Mesenchymal stem cell (in vitro differentiated cells and primary cell): ENCODE measurements at regions not wholly inside any gene's neighbourhood (a gene's known extent, or its start where the extent isn't known, plus 50 kb on each side); places are given as distances from the start of the nearest gene placed in this dataset.

Experiments
- DNase-seq: peaks from one replicate; pipeline ENCODE4 v3.0.0-alpha.2; 2013
- H2AFZ ChIP-seq: one replicate; pipeline ENCODE4 v1.6.1; 2013; ENCODE audit warnings: low read depth, mild to moderate bottlenecking, control low read depth, inconsistent platforms, low read length, moderate library complexity
- H2AK5ac ChIP-seq: 2 replicates; pipeline ENCODE4 v1.6.1; 2013; ENCODE audit warnings: low read length, moderate library complexity, mild to moderate bottlenecking, inconsistent platforms; ENCODE audit not compliant: severe bottlenecking
- H2BK120ac ChIP-seq: one replicate; pipeline ENCODE4 v1.6.1; 2013; ENCODE audit warnings: low read depth, mild to moderate bottlenecking, inconsistent platforms, low read length, moderate library complexity
- H2BK12ac ChIP-seq, 2 experiments: one replicate each; pipeline ENCODE4 v1.6.1; 2013; ENCODE audit warnings: inconsistent platforms in 2 of 2, low read length in 2 of 2, mild to moderate bottlenecking in 2 of 2, moderate library complexity in 2 of 2, control low read depth in 1 of 2
- H2BK15ac ChIP-seq: one replicate; pipeline ENCODE4 v1.6.1; 2013; ENCODE audit warnings: mild to moderate bottlenecking, low read depth, inconsistent platforms; ENCODE audit not compliant: poor library complexity, severe bottlenecking
- H2BK5ac ChIP-seq: 2 replicates; pipeline ENCODE4 v1.6.1; 2013; ENCODE audit warnings: low read depth, mild to moderate bottlenecking, low read length, control low read depth, inconsistent platforms; ENCODE audit not compliant: poor library complexity, severe bottlenecking
- H3K14ac ChIP-seq, 2 experiments: one replicate each; pipeline ENCODE4 v1.6.1; 2013; ENCODE audit warnings: inconsistent platforms in 2 of 2, low read length in 2 of 2, control low read depth in 1 of 2, mild to moderate bottlenecking in 1 of 2, moderate library complexity in 1 of 2
- H3K18ac ChIP-seq, 2 experiments: one replicate each; pipeline ENCODE4 v1.6.1; 2013; ENCODE audit warnings: inconsistent platforms in 2 of 2, low read length in 2 of 2, control low read depth in 1 of 2, low read depth in 1 of 2, mild to moderate bottlenecking in 1 of 2
- H3K23ac ChIP-seq, 2 experiments: one replicate each; pipeline ENCODE4 v1.6.1; 2013; ENCODE audit warnings: inconsistent platforms in 2 of 2, low read length in 2 of 2, mild to moderate bottlenecking in 2 of 2, moderate library complexity in 2 of 2, control low read depth in 1 of 2
- H3K27ac ChIP-seq: 2 replicates; pipeline ENCODE4 v1.5.1; 2013; ENCODE audit warnings: mild to moderate bottlenecking, moderate library complexity, low read length, control low read depth, inconsistent platforms; ENCODE audit not compliant: poor library complexity, severe bottlenecking
- H3K27me3 ChIP-seq, 2 experiments: 2 replicates each; pipeline versions ENCODE4 v1.6.1 to v1.7.0; 2013; ENCODE audit warnings: low read length in 2 of 2, mild to moderate bottlenecking in 2 of 2, moderate library complexity in 2 of 2, control low read depth in 1 of 2, inconsistent platforms in 1 of 2; ENCODE audit not compliant: control insufficient read depth in 1 of 2, insufficient read depth in 1 of 2
- H3K36me3 ChIP-seq, 2 experiments: 2 replicates each; pipeline versions ENCODE4 v1.6.1 to v1.7.0; 2013; ENCODE audit warnings: low read length in 2 of 2, control low read depth in 1 of 2, inconsistent platforms in 1 of 2, low read depth in 1 of 2, mild to moderate bottlenecking in 1 of 2; ENCODE audit not compliant: insufficient read depth in 2 of 2, control insufficient read depth in 1 of 2
- H3K4ac ChIP-seq, 2 experiments: one replicate each; pipeline ENCODE4 v1.6.1; 2013; ENCODE audit warnings: inconsistent platforms in 2 of 2, low read length in 2 of 2, mild to moderate bottlenecking in 2 of 2, moderate library complexity in 2 of 2, control low read depth in 1 of 2, low read depth in 1 of 2
- H3K4me1 ChIP-seq: 2 replicates; pipeline ENCODE4 v1.6.1; 2013; ENCODE audit warnings: low read depth, low read length, control low read depth; ENCODE audit not compliant: control insufficient read depth, insufficient read depth
- H3K4me2 ChIP-seq: 2 replicates; pipeline ENCODE4 v1.6.1; 2013; ENCODE audit warnings: low read length, mild to moderate bottlenecking, inconsistent platforms; ENCODE audit not compliant: poor library complexity, severe bottlenecking
- H3K4me3 ChIP-seq, 2 experiments: 2 replicates each; pipeline versions ENCODE4 v1.5.1 to v1.7.0; 2013; ENCODE audit warnings: low read length in 2 of 2, mild to moderate bottlenecking in 2 of 2, control low read depth in 1 of 2, low read depth in 1 of 2; ENCODE audit not compliant: insufficient read depth in 1 of 2
- H3K79me1 ChIP-seq: replicated peaks from 2 replicates; pipeline ENCODE4 v1.6.1; 2013; ENCODE audit warnings: mild to moderate bottlenecking, control low read depth, low read length, inconsistent platforms; ENCODE audit not compliant: poor library complexity, severe bottlenecking
- H3K9ac ChIP-seq: 2 replicates; pipeline ENCODE4 v1.7.0; 2013; ENCODE audit warnings: mild to moderate bottlenecking, low read length, moderate library complexity
- H3K9me3 ChIP-seq: 2 replicates; pipeline ENCODE4 v1.7.0; 2013; ENCODE audit warnings: mild to moderate bottlenecking, low read length; ENCODE audit not compliant: control insufficient read depth
- H4K8ac ChIP-seq: one replicate; pipeline ENCODE4 v1.6.1; 2013; ENCODE audit warnings: inconsistent platforms, mild to moderate bottlenecking, low read length, moderate library complexity
- H4K91ac ChIP-seq: one replicate; pipeline ENCODE4 v1.6.1; 2013; ENCODE audit warnings: mild to moderate bottlenecking, low read length, inconsistent platforms
- WGBS: methylation state at CpG from one replicate; pipeline ENCODE4 v1.1.7; 2013; ENCODE audit warnings: mixed read lengths; 5-methylcytosine and 5-hydroxymethylcytosine counted together

DNA sequence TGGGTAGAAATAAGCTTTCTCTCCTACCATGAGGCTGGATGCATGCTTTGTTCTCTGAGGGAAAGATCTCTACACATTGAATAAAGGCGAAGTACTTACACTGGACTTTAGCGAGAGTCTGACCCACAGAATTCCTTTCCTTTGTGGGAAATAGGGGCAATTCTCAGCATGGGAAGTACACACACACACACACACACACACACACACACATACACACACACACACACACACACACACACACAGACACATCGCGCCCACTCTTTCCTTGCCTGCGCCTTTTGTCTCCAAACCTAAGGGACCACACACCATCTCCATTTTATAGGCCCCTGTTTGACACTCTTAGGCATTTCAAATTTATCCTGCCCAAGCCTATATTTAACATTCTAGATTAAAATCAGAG lies 83.8 kb downstream of the LUZP4 start:
- Histone ChIP-seq H3K4me2 (no peak overlapping the region), H2BK5ac (no peak overlapping the region), H3K4ac (no peak overlapping the region), H2BK12ac (no peak overlapping the region), H3K14ac (no peak overlapping the region), H3K4me3 (no peak overlapping the region), H4K8ac (no peak overlapping the region), H3K27me3 (peaks cover 0 to 13% of the 10 kb centered on the region in 2 experiments), H3K27ac (no peak overlapping the region), H2AK5ac (no peak overlapping the region), H3K18ac (no peak overlapping the region), H3K36me3 (no peaks in the 10 kb centered on the region), H3K9ac (no peak overlapping the region), H3K9me3 (peaks cover 3% of the 10 kb centered on the region), H3K23ac (no peak overlapping the region), H3K79me1 (no peaks in the 10 kb centered on the region), H4K91ac (no peak overlapping the region), H2BK120ac (no peak overlapping the region), H2AFZ (no peak overlapping the region), H2BK15ac (no peak overlapping the region), H3K4me1 (no peaks in the 10 kb centered on the region)
- DNase-seq, result no peak
- WGBS, result 96% methylated on average over 5 of the region's 5 CpGs

DNA sequence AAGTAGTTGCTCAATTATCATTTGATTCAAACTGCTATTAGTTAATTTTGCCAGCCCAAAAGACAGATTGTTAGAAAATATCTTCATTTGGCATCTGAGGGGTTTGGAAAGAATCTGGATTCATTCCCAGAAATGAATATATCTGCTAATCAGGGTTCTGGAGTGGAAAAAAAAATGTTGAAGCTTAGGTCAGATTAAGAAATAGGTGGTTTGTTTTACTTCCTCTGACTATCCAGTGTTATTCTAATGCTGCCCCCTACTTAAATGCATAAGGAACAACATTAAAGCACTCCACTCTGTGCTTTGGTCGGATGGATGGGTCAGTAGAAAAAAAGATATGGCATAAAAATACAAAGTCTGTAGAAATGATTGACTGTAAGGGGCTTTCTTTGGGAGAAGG lies 89.0 kb downstream of the LUZP4 start:
- H3K4me3 ChIP-seq, result no peak overlapping the region
- H3K79me1 ChIP-seq, result no peaks in the 10 kb centered on the region
- no peak overlapping the region for H3K18ac ChIP-seq
- peaks cover 3% of the 10 kb centered on the region for H3K9me3 ChIP-seq
- no peak for DNase-seq
- H3K4ac ChIP-seq, result no peak overlapping the region
- H3K9ac ChIP-seq, result no peak overlapping the region
- no peak overlapping the region for H2BK15ac ChIP-seq
- H3K23ac ChIP-seq, result no peak overlapping the region
- H4K8ac ChIP-seq, result no peak overlapping the region
- H2AFZ ChIP-seq, result no peak overlapping the region
- H2BK12ac ChIP-seq, result no peak overlapping the region
- no peak overlapping the region for H2AK5ac ChIP-seq
- no peak overlapping the region for H3K27ac ChIP-seq
- no peak overlapping the region for H2BK120ac ChIP-seq
- no peaks in the 10 kb centered on the region for H3K36me3 ChIP-seq
- no peak overlapping the region for H3K4me2 ChIP-seq
- H3K27me3 ChIP-seq, result peaks cover 0 to 9% of the 10 kb centered on the region in 2 experiments
- 80% methylated on average over 1 of the region's 1 CpG for WGBS
- H3K4me1 ChIP-seq, result no peaks in the 10 kb centered on the region
- no peak overlapping the region for H2BK5ac ChIP-seq
- H3K14ac ChIP-seq, result no peak overlapping the region
- H4K91ac ChIP-seq, result no peak overlapping the region

DNA sequence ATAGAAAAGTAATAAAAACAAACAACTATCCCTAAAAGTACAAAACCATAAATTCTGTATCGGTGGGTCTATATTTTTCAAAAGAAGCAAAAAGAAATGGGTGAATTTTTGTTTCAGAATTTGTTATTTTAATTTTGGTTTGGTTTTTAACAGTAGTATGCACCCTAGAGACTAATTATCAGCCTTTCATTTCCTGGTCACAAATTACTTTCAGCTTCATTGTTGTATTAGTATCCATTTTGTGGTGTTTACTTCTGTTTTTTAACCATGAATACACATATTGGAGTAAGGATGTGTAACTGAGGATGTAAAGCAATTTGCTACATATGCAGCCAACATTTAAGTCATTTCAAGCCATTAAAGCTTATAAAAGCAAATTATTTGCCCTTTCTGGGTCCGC lies 97.8 kb downstream of the LUZP4 start:
- DNase-seq, result no peak
- no peak overlapping the region for H4K91ac ChIP-seq
- H3K4me2 ChIP-seq, result no peak overlapping the region
- no peak overlapping the region for H2AFZ ChIP-seq
- H3K4me1 ChIP-seq, result no peaks in the 10 kb centered on the region
- H2BK12ac ChIP-seq, result no peak overlapping the region
- H3K27ac ChIP-seq, result no peak overlapping the region
- H3K4me3 ChIP-seq, result no peak overlapping the region
- H3K9me3 ChIP-seq, result no peaks in the 10 kb centered on the region
- no peak overlapping the region for H2BK15ac ChIP-seq
- H2BK5ac ChIP-seq, result no peak overlapping the region
- no peak overlapping the region for H2BK120ac ChIP-seq
- no peak overlapping the region for H3K18ac ChIP-seq
- peaks cover 0 to 22% of the 10 kb centered on the region in 2 experiments for H3K27me3 ChIP-seq
- no CpG with 5 or more reads among the region's 2 CpGs for WGBS
- H3K4ac ChIP-seq, result no peak overlapping the region
- H3K14ac ChIP-seq, result no peak overlapping the region
- no peak overlapping the region for H2AK5ac ChIP-seq
- no peaks in the 10 kb centered on the region for H3K36me3 ChIP-seq
- no peaks in the 10 kb centered on the region for H3K79me1 ChIP-seq
- no peak overlapping the region for H4K8ac ChIP-seq
- no peak overlapping the region for H3K23ac ChIP-seq
- no peak overlapping the region for H3K9ac ChIP-seq

DNA sequence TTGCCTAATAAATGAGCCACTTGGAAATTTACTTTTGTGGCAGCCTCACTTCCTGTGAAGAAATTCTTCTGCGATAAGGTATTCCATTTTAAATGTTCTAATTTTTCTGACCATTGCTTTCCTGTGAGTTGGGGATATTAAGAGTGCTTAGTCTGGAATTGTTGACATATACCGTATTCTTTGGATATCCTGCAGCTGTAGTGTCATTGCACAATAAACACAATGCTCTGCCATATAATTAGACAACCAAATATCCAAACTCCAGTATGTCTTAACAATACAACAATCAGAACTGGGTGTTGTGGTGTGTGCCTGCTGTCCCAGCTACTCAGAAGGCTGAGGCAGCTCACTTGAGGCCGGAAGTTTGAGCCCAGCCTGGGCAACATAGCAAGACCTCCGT lies 99.4 kb downstream of the LUZP4 start:
- no peak overlapping the region for H2BK120ac ChIP-seq
- no peak overlapping the region for H4K8ac ChIP-seq
- peak overlapping the region; percentile 35 for H3K27ac ChIP-seq
- no peaks in the 10 kb centered on the region for H3K79me1 ChIP-seq
- H2AFZ ChIP-seq, result no peak overlapping the region
- H4K91ac ChIP-seq, result no peak overlapping the region
- H2BK12ac ChIP-seq, result no peak overlapping the region
- H3K27me3 ChIP-seq, result peaks cover 0 to 15% of the 10 kb centered on the region in 2 experiments
- no peak overlapping the region for H3K4me3 ChIP-seq
- H3K36me3 ChIP-seq, result no peaks in the 10 kb centered on the region
- no peak overlapping the region for H3K23ac ChIP-seq
- no peaks in the 10 kb centered on the region for H3K9me3 ChIP-seq
- no peak overlapping the region for H3K14ac ChIP-seq
- WGBS, result no CpG with 5 or more reads among the region's 4 CpGs
- no peak overlapping the region for H2BK5ac ChIP-seq
- no peaks in the 10 kb centered on the region for H3K4me1 ChIP-seq
- H3K4me2 ChIP-seq, result no peak overlapping the region
- H3K4ac ChIP-seq, result peak overlapping the region in 1 of 2 experiments; percentile 28
- no peak overlapping the region for H2AK5ac ChIP-seq
- no peak overlapping the region for H3K9ac ChIP-seq
- DNase-seq, result peak; percentile 76
- H2BK15ac ChIP-seq, result no peak overlapping the region
- no peak overlapping the region for H3K18ac ChIP-seq
